H1 (cell line): ENCODE measurements at regions not wholly inside any gene's neighbourhood (a gene's known extent, or its start where the extent isn't known, plus 50 kb on each side); places are given as distances from the start of the nearest gene placed in this dataset.

Experiments used
- CBX8 ChIP-seq: fragments of 300-800, 300-1000 bp; sonication (generic); IDR thresholded peaks from 2 replicates; pipeline ENCODE4 v1.7.1; 2016; ENCODE audit warnings: low read depth, low read length, borderline replicate concordance
- CHD7 ChIP-seq: fragments of 300-600 bp; sonication (generic); IDR thresholded peaks from 2 replicates; pipeline ENCODE4 v1.7.1; 2012; ENCODE audit warnings: low read length, moderate library complexity, mild to moderate bottlenecking, inconsistent platforms; ENCODE audit not compliant: insufficient replicate concordance
- GABPA ChIP-seq: IDR thresholded peaks from 2 replicates; pipeline ENCODE4 v1.6.1; 2011; ENCODE audit warnings: mild to moderate bottlenecking, low read length, moderate library complexity, borderline replicate concordance; ENCODE audit not compliant: insufficient read depth
- GTF2F1 ChIP-seq: IDR thresholded peaks from 2 replicates; pipeline ENCODE4 v1.6.1; 2012; ENCODE audit warnings: low read depth, low read length, improper control_type of control experiment, borderline replicate concordance
- HDAC2 ChIP-seq, 2 experiments: fragments of 300-600 bp in 1 of 2; sonication (generic) in 1 of 2; IDR thresholded peaks; 2 replicates each; pipeline ENCODE4 v1.6.1; 2011 to 2012; ENCODE audit warnings: low read depth in 2 of 2, low read length in 2 of 2, mild to moderate bottlenecking in 2 of 2, moderate library complexity in 2 of 2, borderline replicate concordance in 1 of 2, inconsistent platforms in 1 of 2

GRCh38 chrX:7680181-7680580, 162.8 kb upstream of the VCX start (continued):
- TF ChIP-seq CHD7 = no peak
- no peak for TF ChIP-seq GABPA
- no peak for TF ChIP-seq CBX8
- no peak for TF ChIP-seq GTF2F1
- no peak for TF ChIP-seq HDAC2 (IDR thresholded peaks at IDR 0.05; ENCODE audit: borderline replicate concordance in 1 of 2, low read depth in 2 of 2, low read length in 2 of 2)
